ENCODE measurements at regions not wholly inside any gene's neighbourhood (a gene's known extent, or its start where the extent isn't known, plus 50 kb on each side); places are given as distances from the start of the nearest gene placed in this dataset.

GRCh38 chr5:167792514-167792913 is 498.9 kb upstream of the WWC1 start:
- TF ChIP-seq CTCF (IDR thresholded peaks at IDR 0.05), result no peak
- no peak for TF ChIP-seq POLR2A (IDR thresholded peaks at IDR 0.05)

Measured in thyroid gland (tissue), 4 donors.